HEK293T (cell line): ENCODE measurements at regions not wholly inside any gene's neighbourhood (a gene's known extent, or its start where the extent isn't known, plus 50 kb on each side); places are given as distances from the start of the nearest gene placed in this dataset.

ENCODE experiments used
- CTCF ChIA-PET: fragments of 350-600 bp; formaldehyde crosslinking; extraction: SDS; loops from one replicate; lab custom pipeline; 2021; ENCODE audit warnings: antibody characterized with exemption, inconsistent platforms; lab: Yijun Ruan, JAX
- POLR2A ChIA-PET: fragments of 350-600 bp; formaldehyde crosslinking; extraction: SDS; loops from one replicate; lab custom pipeline; 2020; ENCODE audit warnings: antibody characterized with exemption, inconsistent platforms; lab: Yijun Ruan, JAX
- DNase-seq: peaks from one replicate; pipeline ENCODE4 v3.0.0; 2012; ENCODE audit warnings: mixed read lengths; ENCODE audit errors: extremely low spot score
- ARNT ChIP-seq: fragments of 450-650 bp; IDR thresholded peaks from 2 replicates; pipeline ENCODE4 v1.6.1; 2017; ENCODE audit warnings: mild to moderate bottlenecking
- BHLHE40 ChIP-seq: fragments of 450-650 bp; IDR thresholded peaks from 2 replicates; pipeline ENCODE4 v1.6.1; 2016; ENCODE audit warnings: mild to moderate bottlenecking, moderate library complexity, borderline replicate concordance
- CTBP1 ChIP-seq: fragments of 450-650 bp; IDR thresholded peaks from 2 replicates; pipeline ENCODE4 v1.6.1; 2016; ENCODE audit warnings: borderline replicate concordance
- ELF4 ChIP-seq: fragments of 450-650 bp; IDR thresholded peaks from 2 replicates; pipeline ENCODE4 v1.6.1; 2017; ENCODE audit warnings: antibody characterized with exemption
- FOXA1 ChIP-seq: fragments of 450-650 bp; IDR thresholded peaks from 2 replicates; pipeline ENCODE4 v1.6.1; 2016; ENCODE audit warnings: mild to moderate bottlenecking
- FOXK2 ChIP-seq: fragments of 450-650 bp; IDR thresholded peaks from 2 replicates; pipeline ENCODE4 v1.6.1; 2016; ENCODE audit warnings: mild to moderate bottlenecking
- FOXM1 ChIP-seq: fragments of 450-650 bp; IDR thresholded peaks from 2 replicates; pipeline ENCODE4 v1.6.1; 2017; ENCODE audit warnings: mild to moderate bottlenecking, borderline replicate concordance
- HDGF ChIP-seq: fragments of 450-650 bp; IDR thresholded peaks from 2 replicates; pipeline ENCODE4 v1.6.1; 2017; ENCODE audit warnings: antibody characterized with exemption, borderline replicate concordance
- L3MBTL2 ChIP-seq: fragments of 450-650 bp; conservative IDR thresholded peaks from 2 replicates; pipeline ENCODE4 v1.6.1; 2016; ENCODE audit warnings: mild to moderate bottlenecking
- LEF1 ChIP-seq: fragments of 450-650 bp; IDR thresholded peaks from 2 replicates; pipeline ENCODE4 v1.6.1; 2017; ENCODE audit warnings: mild to moderate bottlenecking, borderline replicate concordance
- NFRKB ChIP-seq: fragments of 450-650 bp; IDR thresholded peaks from 2 replicates; pipeline ENCODE4 v1.6.1; 2016; ENCODE audit warnings: mild to moderate bottlenecking, moderate library complexity
- PKNOX1 ChIP-seq: fragments of 450-650 bp; IDR thresholded peaks from 2 replicates; pipeline ENCODE4 v1.6.1; 2016
- SP1 ChIP-seq: fragments of 450-650 bp; IDR thresholded peaks from 2 replicates; pipeline ENCODE4 v1.6.1; 2017
- SUZ12 ChIP-seq: fragments of 450-650 bp; IDR thresholded peaks from 2 replicates; pipeline ENCODE4 v1.6.1; 2016; ENCODE audit warnings: mild to moderate bottlenecking
- TARDBP ChIP-seq: fragments of 450-650 bp; IDR thresholded peaks from 2 replicates; pipeline ENCODE4 v1.6.1; 2016
- ZNF384 ChIP-seq: fragments of 450-650 bp; IDR thresholded peaks from 2 replicates; pipeline ENCODE4 v1.6.1; 2016

DNA sequence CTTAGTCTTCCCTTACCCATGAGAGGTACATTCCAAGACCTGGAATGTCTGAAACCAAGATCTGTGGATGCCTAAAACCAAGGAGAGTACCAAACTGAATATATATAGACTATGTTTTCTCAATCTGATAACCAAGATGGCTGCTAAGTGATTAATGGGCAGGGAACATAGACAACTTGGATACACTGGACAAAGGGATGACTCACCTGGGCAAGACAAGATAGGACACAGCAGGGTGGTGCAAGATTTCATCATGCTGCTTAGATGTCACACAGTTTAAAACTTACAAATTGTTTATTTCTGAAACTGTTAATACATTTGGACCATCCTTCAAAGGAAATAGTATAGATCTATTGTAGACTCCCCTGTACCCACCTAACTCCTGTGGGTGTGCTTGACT lies 130.9 kb downstream of the HTR1A start:
- no peak for DNase-seq
- CTCF ChIA-PET: no interaction called here
- POLR2A ChIA-PET: no interaction called here
- no peak for TF ChIP-seq CTBP1
- TF ChIP-seq LEF1: no peak
- no peak for TF ChIP-seq FOXA1
- no peak for TF ChIP-seq PKNOX1
- no peak for TF ChIP-seq BHLHE40
- no peak for TF ChIP-seq TARDBP
- TF ChIP-seq ELF4: no peak
- no peak for TF ChIP-seq SP1
- TF ChIP-seq HDGF: no peak
- TF ChIP-seq SUZ12: no peak

DNA sequence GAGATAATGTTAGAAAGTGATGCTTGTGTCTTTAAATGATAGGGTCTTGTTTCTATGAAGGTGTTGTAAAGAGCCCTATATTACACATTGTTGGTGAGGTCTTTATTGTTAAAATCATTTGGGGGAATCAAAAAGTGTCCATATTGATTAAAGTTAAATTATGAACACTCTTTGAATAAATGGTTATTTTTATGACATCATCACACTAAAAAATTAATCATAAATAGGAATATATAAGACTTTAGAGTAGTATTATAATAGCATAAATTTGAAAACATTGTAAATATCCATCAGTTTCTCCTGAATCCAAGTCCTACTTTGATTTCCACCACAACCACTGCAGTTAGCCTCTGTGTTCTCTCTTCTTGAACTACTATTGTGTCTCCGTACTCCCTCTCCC lies 136.3 kb downstream of the HTR1A start:
- ChIA-PET POLR2A (no interaction called here), CTCF (no interaction called here)
- no peak for TF ChIP-seq FOXA1
- no peak for TF ChIP-seq ELF4
- TF ChIP-seq BHLHE40: no peak
- TF ChIP-seq LEF1: no peak
- TF ChIP-seq HDGF: no peak
- no peak for TF ChIP-seq SUZ12
- no peak for TF ChIP-seq ARNT
- TF ChIP-seq SP1: no peak
- TF ChIP-seq ZNF384: no peak
- no peak for TF ChIP-seq NFRKB
- TF ChIP-seq PKNOX1: no peak
- DNase-seq: no peak

GRCh38 chr5:63823583-63823982 lies 138.7 kb downstream of the HTR1A start:
- no peak for DNase-seq
- TF ChIP-seq FOXM1 (no peak), SP1 (no peak), ELF4 (no peak)
- ChIA-PET POLR2A (no interaction called here), CTCF (no interaction called here)

DNA sequence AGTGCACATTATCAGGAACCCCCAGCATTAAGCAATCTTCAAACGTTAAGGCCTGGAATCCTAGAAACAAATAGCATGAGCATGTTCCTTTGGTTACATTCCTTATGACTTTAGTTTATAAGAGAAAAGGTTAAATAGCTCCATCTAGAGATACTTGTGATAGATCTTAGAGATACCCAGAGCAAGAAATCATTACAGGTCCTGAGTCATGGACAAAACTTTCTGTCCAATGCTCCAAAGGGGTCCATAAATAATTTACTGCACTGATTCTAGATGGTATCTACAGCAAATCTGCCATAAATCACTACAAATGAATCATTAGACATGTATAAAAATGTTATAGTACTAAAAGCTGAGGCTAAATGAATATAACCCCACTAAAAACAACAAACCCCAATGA lies 139.6 kb downstream of the HTR1A start:
- CTCF ChIA-PET: no interaction called here

DNA sequence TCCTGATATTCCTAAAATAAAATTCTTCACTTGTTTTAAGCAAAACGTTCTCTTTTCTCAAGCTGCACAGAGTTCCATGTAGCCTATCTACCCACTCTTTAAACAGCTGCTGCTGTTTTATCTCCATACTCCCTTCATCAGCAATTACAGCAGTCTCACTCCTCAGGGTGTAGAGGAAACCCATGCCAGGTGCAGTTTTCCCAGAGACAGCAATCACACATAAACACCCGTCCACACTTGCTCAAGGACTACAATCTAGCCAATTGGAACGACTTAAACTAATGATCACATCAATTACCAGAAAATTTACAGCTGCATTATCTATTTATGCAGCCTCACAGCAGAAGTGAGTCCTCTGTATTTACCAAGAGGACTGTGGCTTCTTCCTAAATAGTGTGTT lies 141.7 kb downstream of the HTR1A start:
- POLR2A ChIA-PET: no interaction called here
- no peak for DNase-seq
- no peak for TF ChIP-seq ZNF384
- CTCF ChIA-PET: no interaction called here

More for the DNA sequence above, 139.6 kb downstream of the HTR1A start:
- POLR2A ChIA-PET: no interaction called here
- DNase-seq: no peak
- TF ChIP-seq L3MBTL2 (no peak), ZNF384 (no peak), CTBP1 (no peak), FOXA1 (no peak), HDGF (no peak), FOXK2 (no peak), PKNOX1 (no peak), BHLHE40 (no peak), ARNT (no peak)

DNA sequence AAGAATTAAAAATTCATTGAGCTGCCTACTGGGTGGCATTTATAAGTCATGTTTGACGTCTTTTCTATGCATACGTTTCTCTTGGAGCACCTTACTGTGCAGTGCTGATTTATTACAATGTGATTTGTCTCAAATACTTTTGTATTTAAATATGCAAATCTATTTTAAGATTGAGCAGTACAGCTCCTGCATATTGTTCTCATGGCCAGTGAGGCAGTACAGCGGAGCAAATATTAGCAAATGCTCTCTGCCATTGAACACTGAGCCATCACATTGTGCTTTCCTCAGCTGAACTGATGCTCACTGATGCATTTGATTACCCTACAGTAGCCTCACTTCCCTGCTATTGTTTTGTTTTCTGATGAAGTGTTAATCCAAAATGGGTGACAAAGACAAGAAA lies 149.6 kb downstream of the HTR1A start:
- DNase-seq: no peak
- ChIA-PET POLR2A (no interaction called here), CTCF (no interaction called here)
- TF ChIP-seq FOXM1: no peak
- TF ChIP-seq ELF4: no peak

DNA sequence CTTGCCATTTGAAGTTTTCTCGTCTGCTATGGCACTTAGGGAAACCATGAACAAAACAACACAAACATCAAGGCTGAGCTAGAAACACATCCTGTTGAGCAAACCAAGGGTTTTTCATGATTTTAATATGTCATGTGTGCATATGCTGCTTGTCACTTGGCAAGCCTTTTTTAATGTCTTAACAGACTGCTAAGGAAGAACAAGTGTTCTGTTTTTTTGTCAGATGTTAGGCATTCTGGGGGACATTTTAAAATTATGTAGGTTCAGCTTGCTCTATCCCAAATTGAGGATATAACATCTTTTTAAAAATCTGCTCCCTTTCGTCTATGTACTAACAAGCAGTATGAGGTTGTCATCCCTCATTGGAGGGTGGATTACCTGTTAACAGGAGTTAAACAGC lies 150.3 kb downstream of the HTR1A start:
- no peak for TF ChIP-seq LEF1
- no peak for TF ChIP-seq SP1
- TF ChIP-seq NFRKB: no peak
- no peak for TF ChIP-seq ZNF384
- TF ChIP-seq L3MBTL2: no peak
- TF ChIP-seq FOXM1: no peak
- no peak for TF ChIP-seq TARDBP
- no peak for TF ChIP-seq FOXA1
- TF ChIP-seq ELF4: no peak
- no peak for TF ChIP-seq BHLHE40
- TF ChIP-seq CTBP1: no peak
- no peak for TF ChIP-seq PKNOX1
- no peak for TF ChIP-seq SUZ12
- no peak for TF ChIP-seq HDGF
- no peak for TF ChIP-seq ARNT
- no peak for TF ChIP-seq FOXK2

More for the DNA sequence above, 150.3 kb downstream of the HTR1A start:
- DNase-seq: no peak
- CTCF ChIA-PET: no interaction called here
- POLR2A ChIA-PET: no interaction called here
